GM23338 (cell line): ENCODE measurements at regions not wholly inside any gene's neighbourhood (a gene's known extent, or its start where the extent isn't known, plus 50 kb on each side); places are given as distances from the start of the nearest gene placed in this dataset.

ENCODE experiments used
- ATAC-seq: fragments of 200-7000 bp; cut with Tn5 transposase; 3 replicates; pipeline ENCODE4 v1.9.1; 2020
- DNase-seq: peaks from one replicate; pipeline ENCODE4 v3.0.0-alpha.2; 2015; ENCODE audit warnings: low spot score
- H2AFZ ChIP-seq: fragments of 200-600 bp; sonication (generic); 2 replicates; pipeline ENCODE4 v1.8.0; 2016; ENCODE audit warnings: antibody characterized with exemption, mild to moderate bottlenecking, moderate library complexity
- H3F3A ChIP-seq: fragments of 200-600 bp; sonication (generic); replicated peaks from 2 replicates; pipeline ENCODE4 v1.8.0; 2017; ENCODE audit warnings: antibody characterized with exemption, mixed run types, low read depth
- H3K27ac ChIP-seq: fragments of 200-600 bp; sonication (generic); 2 replicates; pipeline ENCODE4 v1.6.1; 2016; ENCODE audit warnings: low read depth
- H3K27me3 ChIP-seq: fragments of 200-600 bp; sonication (generic); 2 replicates; pipeline ENCODE4 v1.8.0; 2016; ENCODE audit warnings: mild to moderate bottlenecking, mixed run types, moderate library complexity; ENCODE audit not compliant: insufficient read depth
- H3K36me3 ChIP-seq: fragments of 200-600 bp; sonication (generic); 2 replicates; pipeline ENCODE4 v1.8.0; 2016; ENCODE audit warnings: mild to moderate bottlenecking; ENCODE audit not compliant: insufficient read depth
- H3K4me1 ChIP-seq: fragments of 200-600 bp; sonication (generic); 2 replicates; pipeline ENCODE4 v1.8.0; 2016; ENCODE audit warnings: mild to moderate bottlenecking, moderate library complexity; ENCODE audit not compliant: insufficient read depth
- H3K4me2 ChIP-seq: fragments of 200-600 bp; sonication (generic); 2 replicates; pipeline ENCODE4 v1.7.1; 2017; ENCODE audit warnings: mixed run types
- H3K4me3 ChIP-seq: fragments of 200-600 bp; sonication (generic); 2 replicates; pipeline ENCODE4 v1.6.1; 2016; ENCODE audit warnings: mixed run types
- H3K79me2 ChIP-seq: fragments of 200-600 bp; sonication (generic); replicated peaks from 2 replicates; pipeline ENCODE4 v1.8.0; 2017; ENCODE audit warnings: mild to moderate bottlenecking; ENCODE audit not compliant: insufficient read depth
- H3K9me2 ChIP-seq: fragments of 200-600 bp; sonication (generic); 2 replicates; pipeline ENCODE4 v1.8.0; 2017; ENCODE audit not compliant: insufficient read depth
- H4K20me1 ChIP-seq: fragments of 200-600 bp; sonication (generic); replicated peaks from 2 replicates; pipeline ENCODE4 v1.8.0; 2017; ENCODE audit warnings: mild to moderate bottlenecking; ENCODE audit not compliant: insufficient read depth
- H3K27ac Mint-ChIP-seq: 2 replicates; pipeline ENCODE4 v1.8.0; 2020; ENCODE audit warnings: inconsistent platforms, mild to moderate bottlenecking, moderate library complexity, mixed read lengths
- H3K27me3 Mint-ChIP-seq: 3 replicates; pipeline ENCODE4 v1.8.0; 2022; ENCODE audit warnings: low read depth, mild to moderate bottlenecking, moderate library complexity, mixed read lengths, inconsistent platforms; ENCODE audit not compliant: insufficient read depth, poor library complexity
- H3K36me3 Mint-ChIP-seq: 3 replicates; pipeline ENCODE4 v1.8.0; 2021; ENCODE audit warnings: low read depth, mild to moderate bottlenecking, inconsistent platforms, moderate library complexity, mixed read lengths
- H3K4me1 Mint-ChIP-seq: 3 replicates; pipeline ENCODE4 v1.8.0; 2020; ENCODE audit warnings: mild to moderate bottlenecking, inconsistent platforms, mixed read lengths
- H3K4me3 Mint-ChIP-seq: 3 replicates; pipeline ENCODE4 v1.8.0; 2021; ENCODE audit warnings: moderate library complexity, mild to moderate bottlenecking, inconsistent platforms, mixed read lengths
- H3K9me3 Mint-ChIP-seq: 3 replicates; pipeline ENCODE4 v1.8.0; 2020; ENCODE audit warnings: moderate library complexity, mild to moderate bottlenecking, inconsistent platforms, mixed read lengths
- CREB1 ChIP-seq: fragments of 250-450 bp; sonication (Bioruptor Pico); IDR thresholded peaks from 2 replicates; pipeline ENCODE4 v1.5.0; 2020; ENCODE audit warnings: low read depth, mild to moderate bottlenecking, moderate library complexity
- CTCF ChIP-seq, 2 experiments: fragments of 200-600 bp in 1 of 2; sonication (generic) in 1 of 2; conservative IDR thresholded peaks; 2 replicates each; pipeline versions ENCODE4 v1.5.1 to v1.6.1; 2016 to 2017; ENCODE audit warnings: antibody characterized with exemption in 2 of 2, low read depth in 2 of 2, mild to moderate bottlenecking in 2 of 2, moderate library complexity in 1 of 2
- ETS1 ChIP-seq: IDR thresholded peaks from 2 replicates; pipeline ENCODE4 v1.6.1; 2016; ENCODE audit warnings: antibody characterized with exemption
- EZH2 ChIP-seq: fragments of 200-600 bp; sonication (generic); IDR thresholded peaks from one replicate; pipeline ENCODE4 v1.8.0; 2017; ENCODE audit warnings: antibody characterized with exemption, mild to moderate bottlenecking, low read depth; ENCODE audit not compliant: unreplicated experiment
- EZH2phosphoT487 ChIP-seq: fragments of 200-600 bp; sonication (generic); IDR thresholded peaks from one replicate; pipeline ENCODE4 v1.8.1; 2018; ENCODE audit warnings: antibody characterized with exemption; ENCODE audit not compliant: unreplicated experiment
- JUNB ChIP-seq: IDR thresholded peaks from one replicate; pipeline ENCODE4 v1.6.1; 2016; ENCODE audit warnings: antibody characterized with exemption; ENCODE audit not compliant: unreplicated experiment
- NANOG ChIP-seq: IDR thresholded peaks from 2 replicates; pipeline ENCODE4 v1.6.1; 2016; ENCODE audit warnings: antibody characterized with exemption, borderline replicate concordance
- POLR2AphosphoS5 ChIP-seq: IDR thresholded peaks from 2 replicates; pipeline ENCODE4 v1.6.1; 2016; ENCODE audit warnings: antibody characterized with exemption, low read depth
- REST ChIP-seq: IDR thresholded peaks from one replicate; pipeline ENCODE4 v1.6.1; 2018; ENCODE audit warnings: antibody characterized with exemption; ENCODE audit not compliant: unreplicated experiment
- STAT1 ChIP-seq: IDR thresholded peaks from one replicate; pipeline ENCODE4 v1.6.1; 2016; ENCODE audit warnings: antibody characterized with exemption; ENCODE audit not compliant: unreplicated experiment
- ZNF114 ChIP-seq: fragments of 250-450 bp; sonication (Bioruptor Pico); IDR thresholded peaks from 2 replicates; pipeline ENCODE4 v1.5.0; 2020; ENCODE audit warnings: mild to moderate bottlenecking, moderate library complexity
- ZNF331 ChIP-seq: fragments of 250-450 bp; sonication (Bioruptor Pico); IDR thresholded peaks from 2 replicates; pipeline ENCODE4 v1.5.0; 2020; ENCODE audit warnings: low read depth, mild to moderate bottlenecking, moderate library complexity

GRCh38 chr9:84600739-84601138, 68.8 kb upstream of the NTRK2 start (continued):
- TF ChIP-seq NANOG (no peak), STAT1 (no peak), ETS1 (no peak), ZNF331 (CRISPR knock-in tag) (no peak), EZH2phosphoT487 (no peak), JUNB (no peak)

- H3K4me1 ChIP-seq: no peaks in the 10 kb centered on the region
- TF ChIP-seq POLR2AphosphoS5 (no peak), ZNF114 (CRISPR knock-in tag) (no peak), ZNF331 (CRISPR knock-in tag) (no peak), CREB1 (CRISPR knock-in tag) (no peak), REST (no peak), ETS1 (no peak), CTCF (conservative IDR thresholded peaks at IDR 0.05; ENCODE audit: low read depth in 2 of 2) (no peak), EZH2 (no peak)
Measured at GRCh38 chr9:84604223-84604622, 65.3 kb upstream of the NTRK2 start.

More at GRCh38 chr9:84604223-84604622, 65.3 kb upstream of the NTRK2 start:
- ATAC-seq (no peak), DNase-seq (no peak)
- Histone ChIP-seq H3K36me3 (no peaks in the 10 kb centered on the region), H4K20me1 (no peaks in the 10 kb centered on the region), H3K4me3 (no peak overlapping the region), H3K4me2 (no peak overlapping the region), H3K79me2 (no peaks in the 10 kb centered on the region), H3K27ac (no peak overlapping the region), H2AFZ (no peak overlapping the region), H3F3A (no peaks in the 10 kb centered on the region), H3K9me2 (peaks cover 9% of the 10 kb centered on the region), H3K27me3 (no peaks in the 10 kb centered on the region; the same call in 1 of the 2 replicates)
- Mint-ChIP-seq H3K27ac (no peak overlapping the region), H3K27me3 (no peaks in the 10 kb centered on the region), H3K4me1 (no peaks in the 10 kb centered on the region), H3K36me3 (no peaks in the 10 kb centered on the region; the same call in 2 of the 3 replicates), H3K9me3 (no peaks in the 10 kb centered on the region; the same call in 2 of the 3 replicates), H3K4me3 (no peak overlapping the region)
